Astrocyte of the spinal cord (primary cell): ENCODE measurements at regions not wholly inside any gene's neighbourhood (a gene's known extent, or its start where the extent isn't known, plus 50 kb on each side); places are given as distances from the start of the nearest gene placed in this dataset.
"Not testable (repeated sequence)": the region's sequence is repeated elsewhere in the genome, so short reads cannot be mapped to it uniquely, and the experiment has no call there.

Experiments
- DNase-seq: peaks from one replicate; pipeline ENCODE4 v3.0.0; 2011; ENCODE audit warnings: low read depth, low spot score
- H3K4me3 ChIP-seq: 2 replicates; pipeline ENCODE4 v1.5.1; 2011; ENCODE audit warnings: low read depth, mild to moderate bottlenecking, low read length, moderate library complexity
- in situ Hi-C: cut with HindIII; loops from 2 replicates; pipeline ENCODE4 v1.10.0; 2017; ENCODE audit warnings: low sequenced_read_pairs
- TF ChIP-seq, protein P1 (sequence below): IDR thresholded peaks from 2 replicates; pipeline ENCODE4 v1.5.1; 2012; ENCODE audit warnings: low read depth, mild to moderate bottlenecking, low read length, inconsistent platforms

GRCh38 chr2:40690525-40690924 is 238.6 kb upstream of the SLC8A1 start:
- no peak overlapping the region for H3K4me3 ChIP-seq
- TF ChIP-seq, protein P1, sequence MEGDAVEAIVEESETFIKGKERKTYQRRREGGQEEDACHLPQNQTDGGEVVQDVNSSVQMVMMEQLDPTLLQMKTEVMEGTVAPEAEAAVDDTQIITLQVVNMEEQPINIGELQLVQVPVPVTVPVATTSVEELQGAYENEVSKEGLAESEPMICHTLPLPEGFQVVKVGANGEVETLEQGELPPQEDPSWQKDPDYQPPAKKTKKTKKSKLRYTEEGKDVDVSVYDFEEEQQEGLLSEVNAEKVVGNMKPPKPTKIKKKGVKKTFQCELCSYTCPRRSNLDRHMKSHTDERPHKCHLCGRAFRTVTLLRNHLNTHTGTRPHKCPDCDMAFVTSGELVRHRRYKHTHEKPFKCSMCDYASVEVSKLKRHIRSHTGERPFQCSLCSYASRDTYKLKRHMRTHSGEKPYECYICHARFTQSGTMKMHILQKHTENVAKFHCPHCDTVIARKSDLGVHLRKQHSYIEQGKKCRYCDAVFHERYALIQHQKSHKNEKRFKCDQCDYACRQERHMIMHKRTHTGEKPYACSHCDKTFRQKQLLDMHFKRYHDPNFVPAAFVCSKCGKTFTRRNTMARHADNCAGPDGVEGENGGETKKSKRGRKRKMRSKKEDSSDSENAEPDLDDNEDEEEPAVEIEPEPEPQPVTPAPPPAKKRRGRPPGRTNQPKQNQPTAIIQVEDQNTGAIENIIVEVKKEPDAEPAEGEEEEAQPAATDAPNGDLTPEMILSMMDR, result no peak
- in situ Hi-C loops, result no loop called here
- DNase-seq, result no peak

GRCh38 chr2:40700231-40700954 is 248.5 kb upstream of the SLC8A1 start:
- in situ Hi-C loops, result no loop called here
- DNase-seq, result no peak

DNA sequence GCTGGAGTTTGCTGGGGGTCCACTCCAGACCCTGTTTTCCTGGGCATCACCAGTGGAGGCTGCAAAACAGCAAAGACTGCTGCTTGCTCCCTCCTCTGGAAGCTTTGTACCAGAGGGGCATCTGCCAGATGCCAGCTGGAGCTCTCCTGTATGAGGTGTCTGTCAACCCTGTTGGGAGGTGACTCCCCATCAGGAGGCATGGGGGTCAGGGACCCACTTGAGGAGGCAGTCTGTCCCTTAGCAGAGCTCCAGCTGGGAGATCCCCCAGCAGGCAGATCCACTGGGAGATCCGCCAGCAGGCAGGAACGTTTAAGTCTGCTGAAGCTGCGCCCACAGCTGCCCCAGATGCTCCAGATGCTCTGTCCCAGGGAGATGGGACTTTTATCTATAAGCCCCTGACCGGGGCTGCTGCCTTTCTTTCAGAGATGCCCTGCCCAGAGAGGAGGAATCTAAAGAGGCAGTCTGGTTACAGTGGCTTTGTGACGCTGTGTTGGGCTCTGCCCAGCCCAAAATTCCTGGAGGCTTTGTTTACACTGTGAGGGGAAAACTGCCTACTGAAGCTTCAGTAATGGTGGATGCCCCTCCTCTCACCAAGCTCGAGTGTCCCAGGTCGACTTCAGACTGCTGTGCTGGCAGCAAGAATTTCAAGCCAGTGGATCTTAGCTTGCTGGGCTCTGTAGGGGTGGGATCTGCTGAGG is 260.5 kb upstream of the SLC8A1 start:
- DNase-seq, in situ Hi-C loops, H3K4me3 ChIP-seq: not testable (repeated sequence)

More at GRCh38 chr2:40700231-40700954, 248.5 kb upstream of the SLC8A1 start:
- no peak overlapping the region for H3K4me3 ChIP-seq
- TF ChIP-seq, protein P1, result no peak

GRCh38 chr2:40716879-40717278 is 265.0 kb upstream of the SLC8A1 start:
- peak; percentile 71 for DNase-seq
- no peak overlapping the region for H3K4me3 ChIP-seq
- TF ChIP-seq, protein P1, result no peak

DNA sequence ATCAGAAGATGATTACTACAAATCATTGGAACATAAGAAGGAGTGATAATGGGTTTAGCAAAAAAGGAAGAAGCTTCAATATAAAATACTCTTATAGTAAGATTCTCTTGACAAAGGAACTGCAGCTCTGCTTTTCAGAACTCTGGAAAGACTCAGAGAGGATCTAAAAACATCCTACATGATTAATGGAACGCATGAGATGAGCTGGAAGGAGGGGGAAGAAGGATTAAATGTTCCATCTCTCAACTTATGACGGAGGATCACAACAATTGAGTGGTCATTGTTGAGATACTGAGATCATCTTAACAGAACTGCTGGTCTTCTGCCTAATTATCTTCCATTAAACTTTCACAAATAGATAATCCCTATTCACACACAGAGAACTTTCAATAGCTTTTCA is 267.5 kb upstream of the SLC8A1 start:
- in situ Hi-C loops, result no loop called here
- DNase-seq, result no peak
- TF ChIP-seq, protein P1, result no peak
- no peak overlapping the region for H3K4me3 ChIP-seq

More at GRCh38 chr2:40716879-40717278, 265.0 kb upstream of the SLC8A1 start:
- in situ Hi-C loops, result no loop called here

DNA sequence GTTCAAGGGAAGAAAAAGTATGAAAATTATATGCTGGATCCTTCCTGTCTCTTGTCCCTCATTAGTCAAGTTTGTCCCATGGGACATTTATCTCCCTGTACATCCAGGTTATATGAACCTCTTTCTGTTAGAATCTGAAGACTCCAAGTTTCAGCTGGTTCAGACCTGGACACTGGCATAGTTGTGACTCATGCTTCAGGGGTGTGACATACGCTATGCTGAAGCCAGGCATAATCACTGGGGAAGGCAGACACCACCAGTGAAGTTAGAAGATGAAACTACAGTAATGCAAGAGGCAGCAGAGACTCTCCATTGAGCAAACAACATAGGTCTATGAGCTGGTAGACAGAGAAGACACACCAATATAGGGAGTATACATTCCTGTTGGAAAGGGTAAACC is 269.7 kb upstream of the SLC8A1 start:
- DNase-seq, result peak; percentile 24
- in situ Hi-C loops, result no loop called here
- no peak overlapping the region for H3K4me3 ChIP-seq
- TF ChIP-seq, protein P1, result no peak

GRCh38 chr2:40723194-40723593 is 271.3 kb upstream of the SLC8A1 start:
- TF ChIP-seq, protein P1, result no peak
- no peak overlapping the region for H3K4me3 ChIP-seq
- DNase-seq, result no peak
- in situ Hi-C loops, result no loop called here
